ENCODE measurements at regions not wholly inside any gene's neighbourhood (a gene's known extent, or its start where the extent isn't known, plus 50 kb on each side); places are given as distances from the start of the nearest gene placed in this dataset.
"Not testable (repeated sequence)": the region's sequence is repeated elsewhere in the genome, so short reads cannot be mapped to it uniquely, and the experiment has no call there.

- Histone ChIP-seq H3K79me2 (ENCODE audit: control insufficient read depth, insufficient read depth, low read length) (no peaks in the 10 kb centered on the region), H3K9me1 (replicated peaks; ENCODE audit: control insufficient read depth, extremely low read depth, insufficient read depth, low read length) (no peaks in the 10 kb centered on the region), H4K20me1 (replicated peaks; ENCODE audit: control insufficient read depth, extremely low read depth, insufficient read depth, low read length) (no peaks in the 10 kb centered on the region), H3K9ac (replicated peaks; ENCODE audit: extremely low read depth, insufficient read depth, low read length) (no peak overlapping the region), H3K4me2 (ENCODE audit: insufficient read depth, low read length) (no peak overlapping the region), H3K27me3 (ENCODE audit: control insufficient read depth in 2 of 2, insufficient read depth in 2 of 2, low read length in 2 of 2) (no peaks in the 10 kb centered on the region), H3K4me3 (replicated peaks in 1 of 3; ENCODE audit: insufficient read depth in 1 of 3, low read depth in 1 of 3, low read length in 3 of 3) (no peak overlapping the region), H3K27ac (ENCODE audit: insufficient read depth, low read depth, low read length) (no peak overlapping the region), H3K36me3 (ENCODE audit: control insufficient read depth in 2 of 2, extremely low read depth in 1 of 2, insufficient read depth in 2 of 2, low read length in 2 of 2) (no peaks in the 10 kb centered on the region), H3K4me1 (ENCODE audit: control insufficient read depth, extremely low read depth, insufficient read depth, low read length) (no peaks in the 10 kb centered on the region), H3K9me3 (replicated peaks; ENCODE audit: control insufficient read depth, insufficient read depth, low read length) (no peaks in the 10 kb centered on the region), H2AFZ (ENCODE audit: low read depth, low read length) (no peak overlapping the region)
- FAIRE-seq (no peak), DNase-seq (ENCODE audit: low read depth, low spot score) (no peak)
- dilution Hi-C loops (cut with MboI; ENCODE audit: extremely low pct_ligation_motif_present, low sequenced_read_pairs): no loop called here
- CTCF ChIA-PET: no interaction called here
- intact Hi-C loops (cut with micrococcal nuclease): no loop called here
- no TSS peak for BruUV-seq (replicated peaks)
- no peak for TF ChIP-seq POLR2A (IDR thresholded peaks at IDR 0.05; ENCODE audit: low read depth, low read length)
- no peak for TF ChIP-seq GATA2 (IDR thresholded peaks at IDR 0.05; ENCODE audit: insufficient read depth, insufficient read length, low read depth, low read length)
- TF ChIP-seq FOS (IDR thresholded peaks at IDR 0.05; ENCODE audit: borderline replicate concordance, insufficient read depth, low read length): no peak
- TF ChIP-seq POLR2AphosphoS5 (IDR thresholded peaks at IDR 0.05; ENCODE audit: insufficient read depth, low read depth, low read length): no peak
- TF ChIP-seq EZH2 (IDR thresholded peaks at IDR 0.05; ENCODE audit: borderline replicate concordance, low read depth, low read length, severe bottlenecking): no peak
- TF ChIP-seq CTCF (IDR thresholded peaks at IDR 0.05; ENCODE audit: extremely low read depth in 1 of 2, insufficient read depth in 1 of 2, low read depth in 1 of 2, low read length in 2 of 2): no peak
- no peak for TF ChIP-seq MYC (IDR thresholded peaks at IDR 0.05; ENCODE audit: low read depth, low read length)
- TF ChIP-seq JUN (IDR thresholded peaks at IDR 0.05; ENCODE audit: borderline replicate concordance, insufficient read depth, insufficient read length, low read depth): no peak
- no peak for TF ChIP-seq MAX (IDR thresholded peaks at IDR 0.05; ENCODE audit: insufficient read depth, insufficient read length)
- POLR2A ChIA-PET: no interaction called here
These were observed 178.3 kb upstream of the FBXL17 start for GRCh38 chr5:108560166-108560565.

- BruUV-seq (replicated peaks); DNase-seq (ENCODE audit: low read depth, low spot score); H3K9me3 ChIP-seq (replicated peaks; ENCODE audit: control insufficient read depth, insufficient read depth, low read length); H3K9ac ChIP-seq (replicated peaks; ENCODE audit: extremely low read depth, insufficient read depth, low read length); H3K4me3 ChIP-seq (replicated peaks in 1 of 3; ENCODE audit: insufficient read depth in 1 of 3, low read depth in 1 of 3, low read length in 3 of 3); H3K9me1 ChIP-seq (replicated peaks; ENCODE audit: control insufficient read depth, extremely low read depth, insufficient read depth, low read length); H3K27me3 ChIP-seq (ENCODE audit: control insufficient read depth in 2 of 2, insufficient read depth in 2 of 2, low read length in 2 of 2); H4K20me1 ChIP-seq (replicated peaks; ENCODE audit: control insufficient read depth, extremely low read depth, insufficient read depth, low read length); H3K27ac ChIP-seq (ENCODE audit: insufficient read depth, low read depth, low read length); H3K36me3 ChIP-seq (ENCODE audit: control insufficient read depth in 2 of 2, extremely low read depth in 1 of 2, insufficient read depth in 2 of 2, low read length in 2 of 2); H3K4me2 ChIP-seq (ENCODE audit: insufficient read depth, low read length); H3K4me1 ChIP-seq (ENCODE audit: control insufficient read depth, extremely low read depth, insufficient read depth, low read length); intact Hi-C loops (cut with micrococcal nuclease); FAIRE-seq; dilution Hi-C loops (cut with MboI; ENCODE audit: extremely low pct_ligation_motif_present, low sequenced_read_pairs); CTCF ChIA-PET; H2AFZ ChIP-seq (ENCODE audit: low read depth, low read length); H3K79me2 ChIP-seq (ENCODE audit: control insufficient read depth, insufficient read depth, low read length); POLR2A ChIA-PET: not testable (repeated sequence)
These were observed 176.9 kb upstream of the FBXL17 start for GRCh38 chr5:108558840-108559239.

GRCh38 chr5:108558142-108558541 lies 176.2 kb upstream of the FBXL17 start:
- H3K9me1 ChIP-seq (replicated peaks; ENCODE audit: control insufficient read depth, extremely low read depth, insufficient read depth, low read length); dilution Hi-C loops (cut with MboI; ENCODE audit: extremely low pct_ligation_motif_present, low sequenced_read_pairs); CTCF ChIA-PET; H3K4me3 ChIP-seq (replicated peaks in 1 of 3; ENCODE audit: insufficient read depth in 1 of 3, low read depth in 1 of 3, low read length in 3 of 3); H4K20me1 ChIP-seq (replicated peaks; ENCODE audit: control insufficient read depth, extremely low read depth, insufficient read depth, low read length); H3K79me2 ChIP-seq (ENCODE audit: control insufficient read depth, insufficient read depth, low read length); FAIRE-seq; POLR2A ChIA-PET; H3K4me1 ChIP-seq (ENCODE audit: control insufficient read depth, extremely low read depth, insufficient read depth, low read length); intact Hi-C loops (cut with micrococcal nuclease); H3K4me2 ChIP-seq (ENCODE audit: insufficient read depth, low read length); H3K9me3 ChIP-seq (replicated peaks; ENCODE audit: control insufficient read depth, insufficient read depth, low read length); DNase-seq (ENCODE audit: low read depth, low spot score); BruUV-seq (replicated peaks); H3K36me3 ChIP-seq (ENCODE audit: control insufficient read depth in 2 of 2, extremely low read depth in 1 of 2, insufficient read depth in 2 of 2, low read length in 2 of 2); H3K27me3 ChIP-seq (ENCODE audit: control insufficient read depth in 2 of 2, insufficient read depth in 2 of 2, low read length in 2 of 2); H3K27ac ChIP-seq (ENCODE audit: insufficient read depth, low read depth, low read length); H3K9ac ChIP-seq (replicated peaks; ENCODE audit: extremely low read depth, insufficient read depth, low read length); H2AFZ ChIP-seq (ENCODE audit: low read depth, low read length): not testable (repeated sequence)

Data from endothelial cell of umbilical vein (primary cell).